ENCODE measurements at regions not wholly inside any gene's neighbourhood (a gene's known extent, or its start where the extent isn't known, plus 50 kb on each side); places are given as distances from the start of the nearest gene placed in this dataset.

DNA sequence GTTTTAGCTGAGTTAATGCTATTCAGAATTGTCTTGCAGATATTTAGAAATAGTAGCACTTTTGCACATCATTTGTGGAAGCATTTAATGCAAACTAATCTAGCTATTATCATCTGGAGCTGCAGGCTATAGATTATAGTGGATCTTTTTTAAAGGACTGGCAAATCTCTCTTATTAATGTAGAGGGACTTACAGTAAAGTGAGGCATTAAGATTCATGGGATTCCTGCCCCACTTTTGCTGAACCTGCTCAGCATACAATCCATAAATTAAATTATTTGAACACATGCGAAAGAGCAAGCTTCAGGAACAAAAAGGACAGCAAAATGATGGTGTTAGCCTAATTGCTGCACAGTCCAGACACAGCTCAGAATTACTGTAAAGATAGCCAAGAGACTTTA is 477.7 kb downstream of the DCDC2C start:
- no peak overlapping the region for H3K9ac ChIP-seq (ENCODE audit: low read length)
- no peaks in the 10 kb centered on the region for H3K27me3 ChIP-seq (ENCODE audit: low read length)
- H2AFZ ChIP-seq (ENCODE audit: low read depth, low read length, severe bottlenecking): no peak overlapping the region
- H3F3A ChIP-seq (ENCODE audit: insufficient read depth): no peaks in the 10 kb centered on the region
- H3K4me2 ChIP-seq (ENCODE audit: low read depth, low read length, poor library complexity, severe bottlenecking): no peak overlapping the region
- TF ChIP-seq, protein P1, sequence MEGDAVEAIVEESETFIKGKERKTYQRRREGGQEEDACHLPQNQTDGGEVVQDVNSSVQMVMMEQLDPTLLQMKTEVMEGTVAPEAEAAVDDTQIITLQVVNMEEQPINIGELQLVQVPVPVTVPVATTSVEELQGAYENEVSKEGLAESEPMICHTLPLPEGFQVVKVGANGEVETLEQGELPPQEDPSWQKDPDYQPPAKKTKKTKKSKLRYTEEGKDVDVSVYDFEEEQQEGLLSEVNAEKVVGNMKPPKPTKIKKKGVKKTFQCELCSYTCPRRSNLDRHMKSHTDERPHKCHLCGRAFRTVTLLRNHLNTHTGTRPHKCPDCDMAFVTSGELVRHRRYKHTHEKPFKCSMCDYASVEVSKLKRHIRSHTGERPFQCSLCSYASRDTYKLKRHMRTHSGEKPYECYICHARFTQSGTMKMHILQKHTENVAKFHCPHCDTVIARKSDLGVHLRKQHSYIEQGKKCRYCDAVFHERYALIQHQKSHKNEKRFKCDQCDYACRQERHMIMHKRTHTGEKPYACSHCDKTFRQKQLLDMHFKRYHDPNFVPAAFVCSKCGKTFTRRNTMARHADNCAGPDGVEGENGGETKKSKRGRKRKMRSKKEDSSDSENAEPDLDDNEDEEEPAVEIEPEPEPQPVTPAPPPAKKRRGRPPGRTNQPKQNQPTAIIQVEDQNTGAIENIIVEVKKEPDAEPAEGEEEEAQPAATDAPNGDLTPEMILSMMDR (IDR thresholded peaks at IDR 0.05; ENCODE audit: insufficient read depth, low read length, poor library complexity, severe bottlenecking): no peak
- TF ChIP-seq EZH2phosphoT487 (conservative IDR thresholded peaks at IDR 0.05; ENCODE audit: low read length): no peak
- peaks cover under 1% of the 10 kb centered on the region; the same call in 1 of the 2 replicates for H3K9me3 ChIP-seq (ENCODE audit: insufficient read depth, low read length)
- no peaks in the 10 kb centered on the region for H3K9me2 ChIP-seq (replicated peaks; ENCODE audit: insufficient read depth, low read length)
- no peaks in the 10 kb centered on the region for H3K36me3 ChIP-seq (ENCODE audit: low read length)
- H3K79me2 ChIP-seq (ENCODE audit: insufficient read depth, low read length): no peaks in the 10 kb centered on the region
- H3K27ac ChIP-seq (ENCODE audit: low read depth, low read length): no peak overlapping the region
- no peaks in the 10 kb centered on the region for H4K20me1 ChIP-seq (ENCODE audit: low read depth, low read length)
- H3K4me3 ChIP-seq (ENCODE audit: insufficient read depth, low read length, poor library complexity, severe bottlenecking): no peak overlapping the region

DNA sequence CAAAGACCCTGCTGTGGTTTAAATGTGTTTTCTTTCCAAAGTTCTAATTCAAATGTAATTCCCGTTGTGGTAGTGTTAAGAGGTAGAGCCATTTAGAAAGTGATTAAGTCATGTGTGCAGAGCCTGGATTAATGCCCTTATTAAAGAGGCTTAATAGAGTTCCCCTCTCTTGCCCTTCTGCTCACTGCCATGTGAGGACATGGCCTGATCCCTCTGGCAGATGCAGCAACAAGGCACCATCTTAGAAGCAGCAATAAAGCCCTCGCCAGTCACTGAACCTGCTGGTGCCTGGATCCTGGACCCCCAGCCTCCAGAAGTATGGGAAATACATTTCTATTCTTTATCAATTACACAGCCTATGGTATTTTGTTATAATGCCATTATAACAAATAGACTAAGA is 485.2 kb downstream of the DCDC2C start:
- Histone ChIP-seq H3K9me2 (replicated peaks; ENCODE audit: insufficient read depth, low read length) (no peaks in the 10 kb centered on the region), H4K20me1 (ENCODE audit: low read depth, low read length) (no peaks in the 10 kb centered on the region), H3K27me3 (ENCODE audit: low read length) (no peaks in the 10 kb centered on the region), H3K27ac (ENCODE audit: low read depth, low read length) (no peak overlapping the region), H3K4me3 (ENCODE audit: insufficient read depth, low read length, poor library complexity, severe bottlenecking) (no peak overlapping the region), H3F3A (ENCODE audit: insufficient read depth) (no peaks in the 10 kb centered on the region), H3K36me3 (ENCODE audit: low read length) (no peaks in the 10 kb centered on the region), H3K79me2 (ENCODE audit: insufficient read depth, low read length) (no peaks in the 10 kb centered on the region), H3K4me2 (ENCODE audit: low read depth, low read length, poor library complexity, severe bottlenecking) (no peak overlapping the region), H3K9me3 (ENCODE audit: insufficient read depth, low read length) (no peaks in the 10 kb centered on the region), H3K9ac (ENCODE audit: low read length) (no peak overlapping the region), H2AFZ (ENCODE audit: low read depth, low read length, severe bottlenecking) (no peak overlapping the region)
- TF ChIP-seq, protein P1 (IDR thresholded peaks at IDR 0.05; ENCODE audit: insufficient read depth, low read length, poor library complexity, severe bottlenecking): no peak
- no peak for TF ChIP-seq EZH2phosphoT487 (conservative IDR thresholded peaks at IDR 0.05; ENCODE audit: low read length)

DNA sequence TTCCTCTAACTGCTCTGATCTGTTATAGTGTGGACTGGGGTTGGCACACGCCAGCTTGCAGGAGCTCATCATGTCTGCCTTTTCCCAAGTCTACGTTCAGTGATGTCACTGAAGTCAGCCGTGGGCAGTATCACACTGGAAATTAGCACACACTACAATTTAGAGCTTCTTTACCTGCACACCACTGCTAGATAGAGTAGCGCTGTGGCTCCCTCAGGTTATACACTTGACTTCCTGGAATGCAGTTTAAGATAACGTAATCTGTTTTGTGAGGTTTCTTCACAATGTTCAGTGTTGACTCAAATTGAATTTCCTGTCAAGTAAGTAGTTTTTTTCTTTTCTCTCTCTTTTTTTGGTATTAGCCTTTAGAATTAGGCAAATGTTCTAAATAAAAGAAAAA is 487.2 kb downstream of the DCDC2C start:
- TF ChIP-seq, protein P1 (IDR thresholded peaks at IDR 0.05; ENCODE audit: insufficient read depth, low read length, poor library complexity, severe bottlenecking): no peak
- TF ChIP-seq EZH2phosphoT487 (conservative IDR thresholded peaks at IDR 0.05; ENCODE audit: low read length): no peak

More for the DNA sequence above, 487.2 kb downstream of the DCDC2C start:
- Histone ChIP-seq H3K4me2 (ENCODE audit: low read depth, low read length, poor library complexity, severe bottlenecking) (no peak overlapping the region), H3K9ac (ENCODE audit: low read length) (no peak overlapping the region), H3K27ac (ENCODE audit: low read depth, low read length) (no peak overlapping the region), H2AFZ (ENCODE audit: low read depth, low read length, severe bottlenecking) (no peak overlapping the region), H3K9me3 (ENCODE audit: insufficient read depth, low read length) (no peaks in the 10 kb centered on the region), H3K36me3 (ENCODE audit: low read length) (no peaks in the 10 kb centered on the region), H3K4me3 (ENCODE audit: insufficient read depth, low read length, poor library complexity, severe bottlenecking) (no peak overlapping the region), H4K20me1 (ENCODE audit: low read depth, low read length) (no peaks in the 10 kb centered on the region), H3K27me3 (ENCODE audit: low read length) (no peaks in the 10 kb centered on the region), H3F3A (ENCODE audit: insufficient read depth) (no peaks in the 10 kb centered on the region), H3K79me2 (ENCODE audit: insufficient read depth, low read length) (no peaks in the 10 kb centered on the region), H3K9me2 (replicated peaks; ENCODE audit: insufficient read depth, low read length) (no peaks in the 10 kb centered on the region)
